Left renal pelvis (tissue), 4 donors: ENCODE measurements at regions not wholly inside any gene's neighbourhood (a gene's known extent, or its start where the extent isn't known, plus 50 kb on each side); places are given as distances from the start of the nearest gene placed in this dataset.

Experiments used
- DNase-seq, 4 donors: peaks; one replicate each; pipeline ENCODE4 v3.0.0-alpha.2; 2013; ENCODE audit warnings: low read depth in 4 of 4, low spot score in 3 of 4

DNA sequence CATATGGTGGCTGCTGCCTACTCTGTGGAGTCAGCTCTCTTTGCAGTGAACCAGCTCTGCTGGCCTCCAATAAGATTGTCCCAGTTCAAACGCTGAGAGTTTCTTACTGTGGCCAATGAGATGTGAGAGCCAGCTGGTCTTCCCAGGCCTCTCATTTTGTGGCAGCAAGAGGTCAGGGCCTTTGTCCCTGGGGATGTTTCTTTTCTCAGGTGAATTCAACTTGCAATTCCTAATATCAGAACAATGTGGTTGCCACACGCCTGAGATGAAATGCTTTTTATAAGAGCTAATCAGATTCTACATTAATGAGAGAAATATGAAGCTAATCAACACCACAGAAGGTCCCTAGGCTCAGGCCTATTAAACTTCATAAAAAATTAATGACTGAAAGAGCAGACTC, 660.1 kb upstream of the CAMK1G start:
- DNase-seq: no peak

- DNase-seq: no peak
Observed at GRCh38 chr1:208923946-208924720, 659.4 kb upstream of the CAMK1G start.

GRCh38 chr1:208924928-208925327, 658.6 kb upstream of the CAMK1G start:
- DNase-seq: no peak

DNA sequence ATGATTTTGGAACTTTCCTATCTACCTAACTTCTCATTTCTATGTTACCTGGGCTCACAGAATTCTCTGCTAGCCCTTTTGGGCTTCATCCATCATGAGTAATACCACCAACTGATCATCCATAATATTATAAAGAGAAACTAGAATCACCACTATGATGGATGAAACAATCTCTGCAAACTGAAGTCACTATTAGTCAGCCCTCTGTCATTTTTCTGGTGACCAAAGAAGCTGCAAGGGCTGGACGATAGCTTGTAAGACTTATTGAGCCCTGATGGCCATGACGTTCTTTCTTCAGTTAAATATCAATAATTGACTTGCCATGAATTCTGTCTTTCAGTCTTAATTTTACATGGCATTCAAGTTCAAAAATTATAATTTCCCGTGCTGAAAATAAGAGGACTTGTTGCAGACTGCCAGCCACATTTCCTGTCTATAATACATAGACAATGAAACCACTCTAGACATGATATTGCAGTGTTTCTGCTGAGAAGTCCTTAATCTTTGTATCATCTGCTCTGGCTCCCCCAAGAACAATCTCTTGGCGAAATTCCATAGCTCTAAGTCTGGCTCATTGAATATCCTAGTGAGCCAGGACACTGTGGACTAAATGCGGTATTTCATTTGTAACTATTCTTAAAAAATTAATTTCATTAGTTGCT, 655.0 kb upstream of the CAMK1G start:
- DNase-seq: no peak

- DNase-seq: no peak
Observed at GRCh38 chr1:208929575-208929974, 653.9 kb upstream of the CAMK1G start.

DNA sequence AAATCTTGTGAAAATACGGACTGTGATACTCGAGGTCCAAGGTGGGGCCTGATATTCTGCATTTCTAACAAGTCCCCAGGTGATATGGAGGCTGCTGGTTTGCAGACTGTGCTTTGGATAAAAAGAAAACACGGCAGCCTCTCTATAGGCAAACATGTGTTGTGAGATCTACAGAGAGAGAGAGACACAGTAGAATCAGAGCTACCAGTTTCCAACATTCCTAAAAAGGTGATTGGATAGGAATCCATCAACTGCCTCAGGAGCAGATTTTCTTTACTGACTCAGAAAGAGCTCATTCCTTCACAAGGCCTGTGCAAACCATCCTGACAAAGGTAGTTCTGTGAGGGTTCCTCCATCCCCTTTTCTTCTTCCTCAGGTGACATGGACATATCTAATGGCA, 651.6 kb upstream of the CAMK1G start:
- DNase-seq: no peak

- no peak for DNase-seq
Observed at GRCh38 chr1:208933984-208934525, 649.5 kb upstream of the CAMK1G start.

DNA sequence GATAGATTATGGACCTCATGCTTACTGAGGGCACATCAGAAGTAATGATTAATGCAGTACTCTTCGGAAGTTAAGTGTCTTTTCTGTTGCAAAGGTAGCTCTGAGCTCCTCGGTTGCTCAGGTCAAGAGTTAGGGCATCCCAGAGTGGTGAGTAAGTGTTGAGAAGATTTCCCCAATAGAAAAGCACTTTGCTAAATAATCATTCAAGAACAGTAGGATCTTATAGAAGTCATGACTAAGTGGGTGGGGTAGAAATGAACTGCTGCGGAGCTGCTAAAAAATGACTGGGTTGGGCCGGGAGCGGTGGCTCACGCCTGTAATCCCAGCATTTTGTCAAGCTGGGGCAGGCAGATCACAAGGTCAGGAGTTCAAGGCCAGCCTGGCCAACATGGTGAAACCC, 648.6 kb upstream of the CAMK1G start:
- DNase-seq: no peak

DNA sequence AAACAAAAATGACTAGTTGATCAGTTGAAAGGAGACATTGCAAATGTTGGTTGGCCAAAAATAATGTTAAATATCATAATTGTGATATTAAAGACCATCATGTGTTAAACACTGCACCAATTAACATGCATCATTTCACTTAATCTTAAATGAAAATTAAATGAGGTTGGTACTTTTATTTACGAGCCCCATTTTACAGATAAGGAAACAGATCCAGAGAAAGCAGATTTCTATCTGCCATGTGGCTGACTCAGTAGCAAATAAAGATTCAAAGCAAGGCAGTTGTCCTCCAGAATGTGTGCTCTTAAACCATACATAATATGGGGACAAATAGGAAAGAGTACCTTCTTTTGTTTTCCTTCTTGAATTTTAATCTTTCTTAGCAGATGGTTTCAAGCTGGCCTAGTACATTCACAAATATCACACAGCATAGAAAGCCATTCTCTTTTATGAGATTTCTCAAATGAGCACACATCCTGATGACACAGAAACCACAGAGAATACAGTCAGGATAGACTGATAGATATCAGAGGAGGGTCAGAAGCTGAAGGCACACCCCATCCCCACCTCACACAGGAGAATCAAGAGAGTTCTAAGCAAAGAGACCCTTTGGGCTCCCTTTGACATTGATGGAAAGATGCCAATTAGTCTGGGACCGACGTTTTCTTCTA, 647.9 kb upstream of the CAMK1G start:
- DNase-seq: no peak

GRCh38 chr1:208939537-208940085, 643.9 kb upstream of the CAMK1G start:
- no peak for DNase-seq

- DNase-seq: no peak
Observed at GRCh38 chr1:208942394-208943130, 641.0 kb upstream of the CAMK1G start.

- DNase-seq: no peak
Observed at GRCh38 chr1:208943291-208943690, 640.2 kb upstream of the CAMK1G start.

DNA sequence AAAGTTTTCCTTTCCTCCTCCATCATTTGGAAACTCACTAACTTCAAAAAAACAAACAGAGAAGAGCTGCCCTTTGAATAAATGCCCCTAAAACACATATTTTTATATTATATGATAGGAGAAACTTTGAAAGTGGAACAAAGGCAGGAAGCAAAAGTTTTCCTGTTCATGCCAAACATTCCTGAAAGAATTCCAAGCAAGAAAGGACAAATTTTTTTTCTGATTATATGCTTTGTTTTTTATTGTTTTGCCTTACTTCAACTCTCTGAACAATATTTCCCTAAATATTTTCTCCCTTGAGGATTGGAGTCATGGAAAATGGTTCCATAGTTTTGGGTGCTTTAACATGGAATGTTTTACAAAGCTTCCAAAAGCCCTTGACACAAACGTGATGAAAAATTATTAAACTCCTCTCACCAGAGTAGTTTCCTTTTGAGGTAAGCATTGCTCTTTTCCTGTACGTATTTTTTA, 638.5 kb upstream of the CAMK1G start:
- no peak for DNase-seq

- DNase-seq: no peak
Observed at GRCh38 chr1:208950206-208950605, 633.3 kb upstream of the CAMK1G start.

- DNase-seq: no peak
Observed at GRCh38 chr1:208951026-208951525, 632.4 kb upstream of the CAMK1G start.

DNA sequence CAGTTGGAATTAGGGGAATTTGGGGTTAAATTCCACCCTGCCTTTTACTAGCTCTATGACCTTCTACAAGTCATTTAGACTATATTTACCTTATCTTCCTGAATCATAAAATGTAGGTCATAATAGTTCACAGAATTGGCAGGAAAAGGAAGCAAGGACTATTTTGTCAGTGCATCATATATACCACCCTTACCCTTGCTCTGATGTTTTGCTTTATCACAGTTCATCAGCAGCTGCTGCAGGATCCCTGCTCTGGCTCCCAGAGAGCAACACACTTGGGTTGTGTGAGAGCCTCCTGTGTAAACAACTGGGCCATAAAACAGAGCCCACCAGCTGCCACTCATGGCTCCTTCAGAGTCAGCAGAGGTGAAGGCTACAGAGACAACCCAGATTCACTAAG, 631.6 kb upstream of the CAMK1G start:
- DNase-seq: no peak

DNA sequence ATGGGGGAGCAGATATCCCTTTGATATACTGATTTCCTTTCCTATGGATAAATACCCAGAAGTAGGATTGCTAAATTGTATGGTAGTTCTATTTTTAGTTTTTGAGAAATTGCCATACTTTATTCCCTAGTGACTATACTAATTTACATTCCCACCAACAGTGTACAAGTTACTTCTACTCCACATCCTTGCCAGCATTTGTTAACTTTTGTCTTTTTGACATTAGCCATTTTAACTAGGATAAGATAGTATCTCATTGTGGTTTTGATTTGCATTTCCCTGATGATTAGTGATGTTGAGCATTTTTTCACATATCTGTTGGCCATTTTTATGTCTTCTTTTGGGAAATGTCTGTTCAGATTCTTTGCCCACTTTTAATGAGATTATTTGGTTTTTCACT, 620.6 kb upstream of the CAMK1G start:
- no peak for DNase-seq

GRCh38 chr1:208965351-208965750, 618.2 kb upstream of the CAMK1G start:
- DNase-seq: no peak

- DNase-seq: no peak
Observed at GRCh38 chr1:208967334-208967733, 616.2 kb upstream of the CAMK1G start.

- DNase-seq: no peak
Observed at GRCh38 chr1:208974717-208975116, 608.8 kb upstream of the CAMK1G start.
